AG04450 (cell line): ENCODE measurements at regions not wholly inside any gene's neighbourhood (a gene's known extent, or its start where the extent isn't known, plus 50 kb on each side); places are given as distances from the start of the nearest gene placed in this dataset.

ENCODE experiments used
- CTCF ChIA-PET: fragments of 300-600, 350-600 bp; formaldehyde crosslinking; extraction: SDS; loops from one replicate; lab custom pipeline; 2022; ENCODE audit warnings: antibody characterized with exemption, inconsistent platforms; lab: Charles Lee
- POLR2A ChIA-PET: fragments of 350-600 bp; formaldehyde crosslinking; extraction: SDS; loops from one replicate; lab custom pipeline; 2021; ENCODE audit warnings: antibody characterized with exemption, inconsistent platforms; lab: Yijun Ruan, JAX
- DNase-seq: peaks from one replicate; pipeline ENCODE4 v3.0.0-alpha.2; 2011; ENCODE audit warnings: low read depth, low spot score
- H3K27ac ChIP-seq: one replicate; pipeline ENCODE4 v1.5.1; 2012; ENCODE audit warnings: low read depth, low read length, control low read depth
- H3K27me3 ChIP-seq: one replicate; pipeline ENCODE4 v1.6.0; 2012; ENCODE audit warnings: low read length; ENCODE audit not compliant: control insufficient read depth, insufficient read depth
- H3K4me3 ChIP-seq: 2 replicates; pipeline ENCODE4 v1.5.1; 2011; ENCODE audit warnings: mild to moderate bottlenecking, low read depth, low read length, control low read depth
- H3K9me3 ChIP-seq: 2 replicates; pipeline ENCODE4 v1.5.1; 2012; ENCODE audit warnings: low read length; ENCODE audit not compliant: control insufficient read depth, insufficient read depth
- CTCF ChIP-seq: IDR thresholded peaks from 2 replicates; pipeline ENCODE4 v1.5.1; 2011; ENCODE audit warnings: low read depth, low read length, control low read depth, inconsistent platforms

GRCh38 chr7:21355406-21355874, 72.4 kb upstream of the SP4 start:
- H3K27ac ChIP-seq = no peak overlapping the region
- no peaks in the 10 kb centered on the region for H3K27me3 ChIP-seq
- no peak for DNase-seq
- CTCF ChIA-PET = no interaction called here
- TF ChIP-seq CTCF = no peak
- POLR2A ChIA-PET = no interaction called here
- no peak overlapping the region for H3K4me3 ChIP-seq
- H3K9me3 ChIP-seq = no peaks in the 10 kb centered on the region

GRCh38 chr7:21356616-21357015, 71.3 kb upstream of the SP4 start:
- ChIA-PET POLR2A (no interaction called here), CTCF (no interaction called here)
- H3K27ac ChIP-seq = no peak overlapping the region
- no peaks in the 10 kb centered on the region for H3K27me3 ChIP-seq
- no peak overlapping the region for H3K4me3 ChIP-seq
- TF ChIP-seq CTCF = no peak
- DNase-seq = no peak
- no peaks in the 10 kb centered on the region for H3K9me3 ChIP-seq

- CTCF ChIA-PET = no interaction called here
- Histone ChIP-seq H3K4me3 (no peak overlapping the region), H3K27ac (no peak overlapping the region), H3K27me3 (no peaks in the 10 kb centered on the region), H3K9me3 (no peaks in the 10 kb centered on the region)
- no peak for TF ChIP-seq CTCF
- no peak for DNase-seq
- POLR2A ChIA-PET = no interaction called here
Observed at GRCh38 chr7:21357151-21358097, 70.5 kb upstream of the SP4 start.

DNA sequence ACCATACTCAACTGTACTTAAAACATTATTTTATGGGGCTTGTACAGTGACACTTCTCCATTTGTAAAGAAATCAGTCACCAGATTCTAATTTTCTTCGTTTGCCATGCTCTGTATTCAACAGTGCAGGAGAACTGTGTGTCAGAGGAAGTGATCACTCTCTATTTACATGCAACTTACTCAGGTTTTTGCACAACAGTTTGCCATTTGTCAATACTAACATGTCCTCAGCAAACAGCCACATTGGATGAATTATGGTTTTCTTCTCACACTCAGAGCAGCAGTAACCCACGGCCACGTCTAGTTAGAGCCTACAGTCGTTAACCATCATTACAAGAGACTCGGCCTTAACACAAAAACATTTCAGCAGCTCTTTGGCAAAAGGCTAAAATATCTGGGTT, 69.2 kb upstream of the SP4 start:
- Histone ChIP-seq H3K27me3 (no peaks in the 10 kb centered on the region), H3K9me3 (no peaks in the 10 kb centered on the region), H3K4me3 (no peak overlapping the region), H3K27ac (no peak overlapping the region)
- POLR2A ChIA-PET = no interaction called here
- CTCF ChIA-PET = no interaction called here
- no peak for TF ChIP-seq CTCF
- DNase-seq = no peak

DNA sequence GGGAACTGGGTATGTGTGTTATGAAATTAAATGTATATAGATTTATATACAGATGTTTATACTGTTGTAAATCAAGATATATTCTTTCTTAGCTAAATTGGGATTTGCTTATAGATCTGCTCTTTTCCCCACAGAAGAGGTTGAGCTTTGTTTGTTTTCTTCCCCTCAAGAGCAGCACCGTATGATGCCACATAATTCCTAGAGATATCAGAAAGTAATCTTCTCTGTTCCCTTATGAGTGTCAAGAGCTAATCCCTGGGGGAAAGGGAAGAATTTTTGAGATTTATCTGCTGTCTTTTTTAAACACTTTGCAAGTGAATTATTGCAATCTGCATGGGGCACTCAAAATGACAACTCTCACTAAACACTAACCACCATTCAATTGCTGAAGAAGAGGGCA, 68.7 kb upstream of the SP4 start:
- Histone ChIP-seq H3K27me3 (no peaks in the 10 kb centered on the region), H3K27ac (no peak overlapping the region), H3K4me3 (no peak overlapping the region), H3K9me3 (no peaks in the 10 kb centered on the region)
- POLR2A ChIA-PET = no interaction called here
- CTCF ChIA-PET = no interaction called here
- DNase-seq = no peak
- no peak for TF ChIP-seq CTCF
